H1 (cell line): ENCODE measurements at regions not wholly inside any gene's neighbourhood (a gene's known extent, or its start where the extent isn't known, plus 50 kb on each side); places are given as distances from the start of the nearest gene placed in this dataset.

Experiments
- CHD7 ChIP-seq: fragments of 300-600 bp; sonication (generic); IDR thresholded peaks from 2 replicates; pipeline ENCODE4 v1.7.1; 2012; ENCODE audit warnings: low read length, moderate library complexity, mild to moderate bottlenecking, inconsistent platforms; ENCODE audit not compliant: insufficient replicate concordance
- CREB1 ChIP-seq: IDR thresholded peaks from 2 replicates; pipeline ENCODE4 v1.6.1; 2012; ENCODE audit warnings: inconsistent platforms
- TF ChIP-seq, protein P1 (sequence below), 3 experiments: IDR thresholded peaks; 1 replicate in 2 of 3; 2 replicates in 1 of 3; pipeline versions ENCODE4 v1.5.1 to v1.6.1; 2011; ENCODE audit warnings: low read length in 3 of 3, mild to moderate bottlenecking in 3 of 3, inconsistent platforms in 2 of 3, low read depth in 1 of 3, moderate library complexity in 1 of 3; ENCODE audit not compliant: insufficient read depth in 1 of 3; ENCODE audit errors: control extremely low read depth in 1 of 3

GRCh38 chr1:198959032-198959431, 320.2 kb downstream of the PTPRC start (continued):
- TF ChIP-seq CHD7 (no peak), CREB1 (no peak)
- TF ChIP-seq, protein P1, sequence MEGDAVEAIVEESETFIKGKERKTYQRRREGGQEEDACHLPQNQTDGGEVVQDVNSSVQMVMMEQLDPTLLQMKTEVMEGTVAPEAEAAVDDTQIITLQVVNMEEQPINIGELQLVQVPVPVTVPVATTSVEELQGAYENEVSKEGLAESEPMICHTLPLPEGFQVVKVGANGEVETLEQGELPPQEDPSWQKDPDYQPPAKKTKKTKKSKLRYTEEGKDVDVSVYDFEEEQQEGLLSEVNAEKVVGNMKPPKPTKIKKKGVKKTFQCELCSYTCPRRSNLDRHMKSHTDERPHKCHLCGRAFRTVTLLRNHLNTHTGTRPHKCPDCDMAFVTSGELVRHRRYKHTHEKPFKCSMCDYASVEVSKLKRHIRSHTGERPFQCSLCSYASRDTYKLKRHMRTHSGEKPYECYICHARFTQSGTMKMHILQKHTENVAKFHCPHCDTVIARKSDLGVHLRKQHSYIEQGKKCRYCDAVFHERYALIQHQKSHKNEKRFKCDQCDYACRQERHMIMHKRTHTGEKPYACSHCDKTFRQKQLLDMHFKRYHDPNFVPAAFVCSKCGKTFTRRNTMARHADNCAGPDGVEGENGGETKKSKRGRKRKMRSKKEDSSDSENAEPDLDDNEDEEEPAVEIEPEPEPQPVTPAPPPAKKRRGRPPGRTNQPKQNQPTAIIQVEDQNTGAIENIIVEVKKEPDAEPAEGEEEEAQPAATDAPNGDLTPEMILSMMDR (IDR thresholded peaks at IDR 0.05; ENCODE audit: control extremely low read depth in 1 of 3, insufficient read depth in 1 of 3, low read depth in 1 of 3, low read length in 3 of 3): no peak
- TF ChIP-seq, all 59 proteins: peak for 0
